H7 (cell line): ENCODE measurements at regions not wholly inside any gene's neighbourhood (a gene's known extent, or its start where the extent isn't known, plus 50 kb on each side); places are given as distances from the start of the nearest gene placed in this dataset.

ENCODE experiments used
- DNase-seq: peaks from one replicate; pipeline ENCODE4 v3.0.0; 2012
- H3K27me3 ChIP-seq: 2 replicates; pipeline ENCODE4 v1.6.0; 2011; ENCODE audit warnings: mild to moderate bottlenecking, low read length; ENCODE audit not compliant: control insufficient read depth, insufficient read depth
- H3K36me3 ChIP-seq: replicated peaks from 2 replicates; pipeline ENCODE4 v1.5.1; 2011; ENCODE audit warnings: low read length; ENCODE audit not compliant: control insufficient read depth, insufficient read depth
- H3K4me3 ChIP-seq: 2 replicates; pipeline ENCODE4 v1.5.1; 2011; ENCODE audit warnings: low read depth, mild to moderate bottlenecking, control low read depth, low read length, moderate library complexity; ENCODE audit not compliant: insufficient read depth

- no peaks in the 10 kb centered on the region for H3K36me3 ChIP-seq
- no peak overlapping the region for H3K4me3 ChIP-seq
- DNase-seq = no peak
- no peaks in the 10 kb centered on the region for H3K27me3 ChIP-seq
These were observed 230.0 kb upstream of the EGLN3 start for GRCh38 chr14:34180869-34181268.

- H3K27me3 ChIP-seq = no peaks in the 10 kb centered on the region
- no peak overlapping the region for H3K4me3 ChIP-seq
- no peaks in the 10 kb centered on the region for H3K36me3 ChIP-seq
- DNase-seq = no peak
These were observed 229.6 kb upstream of the EGLN3 start for GRCh38 chr14:34180434-34180833.

GRCh38 chr14:34179727-34180126, 228.9 kb upstream of the EGLN3 start:
- no peak for DNase-seq
- H3K27me3 ChIP-seq = no peaks in the 10 kb centered on the region
- H3K4me3 ChIP-seq = no peak overlapping the region
- H3K36me3 ChIP-seq = no peaks in the 10 kb centered on the region

- no peaks in the 10 kb centered on the region for H3K27me3 ChIP-seq
- DNase-seq = no peak
- no peaks in the 10 kb centered on the region for H3K36me3 ChIP-seq
- H3K4me3 ChIP-seq = no peak overlapping the region
These were observed 226.6 kb upstream of the EGLN3 start for GRCh38 chr14:34177466-34177865.

- Histone ChIP-seq H3K36me3 (no peaks in the 10 kb centered on the region), H3K4me3 (no peak overlapping the region), H3K27me3 (no peaks in the 10 kb centered on the region)
- DNase-seq = no peak
These were observed 224.7 kb upstream of the EGLN3 start for GRCh38 chr14:34175574-34175973.

- H3K36me3 ChIP-seq = no peaks in the 10 kb centered on the region
- H3K4me3 ChIP-seq = no peak overlapping the region
- H3K27me3 ChIP-seq = no peaks in the 10 kb centered on the region
- DNase-seq = no peak
These were observed 224.1 kb upstream of the EGLN3 start for GRCh38 chr14:34174973-34175372.

- H3K36me3 ChIP-seq = no peaks in the 10 kb centered on the region
These were observed 223.0 kb upstream of the EGLN3 start for GRCh38 chr14:34173916-34174315.

GRCh38 chr14:34172550-34173368, 221.9 kb upstream of the EGLN3 start:
- Histone ChIP-seq H3K4me3 (no peak overlapping the region), H3K36me3 (no peaks in the 10 kb centered on the region), H3K27me3 (no peaks in the 10 kb centered on the region)
- no peak for DNase-seq

More at GRCh38 chr14:34173916-34174315, 223.0 kb upstream of the EGLN3 start:
- no peak for DNase-seq
- Histone ChIP-seq H3K27me3 (no peaks in the 10 kb centered on the region), H3K4me3 (no peak overlapping the region)

GRCh38 chr14:34172173-34172451, 221.2 kb upstream of the EGLN3 start:
- no peak for DNase-seq
- H3K27me3 ChIP-seq = no peaks in the 10 kb centered on the region
- no peak overlapping the region for H3K4me3 ChIP-seq
- no peaks in the 10 kb centered on the region for H3K36me3 ChIP-seq

- no peak for DNase-seq
- H3K36me3 ChIP-seq = no peaks in the 10 kb centered on the region
- H3K27me3 ChIP-seq = no peaks in the 10 kb centered on the region
- H3K4me3 ChIP-seq = no peak overlapping the region
These were observed 220.7 kb upstream of the EGLN3 start for GRCh38 chr14:34171431-34172172.

GRCh38 chr14:34170882-34171281, 220.0 kb upstream of the EGLN3 start:
- DNase-seq = no peak
- Histone ChIP-seq H3K36me3 (no peaks in the 10 kb centered on the region), H3K27me3 (no peaks in the 10 kb centered on the region), H3K4me3 (no peak overlapping the region)

GRCh38 chr14:34169561-34169960, 218.7 kb upstream of the EGLN3 start:
- no peak for DNase-seq

GRCh38 chr14:34168656-34169055, 217.8 kb upstream of the EGLN3 start:
- DNase-seq = no peak
- Histone ChIP-seq H3K27me3 (no peaks in the 10 kb centered on the region), H3K4me3 (no peak overlapping the region), H3K36me3 (no peaks in the 10 kb centered on the region)

More at GRCh38 chr14:34169561-34169960, 218.7 kb upstream of the EGLN3 start:
- no peak overlapping the region for H3K4me3 ChIP-seq
- H3K36me3 ChIP-seq = no peaks in the 10 kb centered on the region
- H3K27me3 ChIP-seq = no peaks in the 10 kb centered on the region

- no peak for DNase-seq
- H3K4me3 ChIP-seq = no peak overlapping the region
- no peaks in the 10 kb centered on the region for H3K36me3 ChIP-seq
- H3K27me3 ChIP-seq = no peaks in the 10 kb centered on the region
These were observed 215.0 kb upstream of the EGLN3 start for GRCh38 chr14:34165847-34166350.

GRCh38 chr14:34164162-34164864, 213.4 kb upstream of the EGLN3 start:
- Histone ChIP-seq H3K27me3 (no peaks in the 10 kb centered on the region), H3K4me3 (no peak overlapping the region), H3K36me3 (no peaks in the 10 kb centered on the region)
- DNase-seq = no peak
